ENCODE measurements at regions not wholly inside any gene's neighbourhood (a gene's known extent, or its start where the extent isn't known, plus 50 kb on each side); places are given as distances from the start of the nearest gene placed in this dataset.

- ATAC-seq = no peak
- no peak for DNase-seq
- intact Hi-C loops (cut with DNase I) = no loop called here
Measured at GRCh38 chr16:74184839-74185238, 111.8 kb upstream of the PSMD7 start.

DNA sequence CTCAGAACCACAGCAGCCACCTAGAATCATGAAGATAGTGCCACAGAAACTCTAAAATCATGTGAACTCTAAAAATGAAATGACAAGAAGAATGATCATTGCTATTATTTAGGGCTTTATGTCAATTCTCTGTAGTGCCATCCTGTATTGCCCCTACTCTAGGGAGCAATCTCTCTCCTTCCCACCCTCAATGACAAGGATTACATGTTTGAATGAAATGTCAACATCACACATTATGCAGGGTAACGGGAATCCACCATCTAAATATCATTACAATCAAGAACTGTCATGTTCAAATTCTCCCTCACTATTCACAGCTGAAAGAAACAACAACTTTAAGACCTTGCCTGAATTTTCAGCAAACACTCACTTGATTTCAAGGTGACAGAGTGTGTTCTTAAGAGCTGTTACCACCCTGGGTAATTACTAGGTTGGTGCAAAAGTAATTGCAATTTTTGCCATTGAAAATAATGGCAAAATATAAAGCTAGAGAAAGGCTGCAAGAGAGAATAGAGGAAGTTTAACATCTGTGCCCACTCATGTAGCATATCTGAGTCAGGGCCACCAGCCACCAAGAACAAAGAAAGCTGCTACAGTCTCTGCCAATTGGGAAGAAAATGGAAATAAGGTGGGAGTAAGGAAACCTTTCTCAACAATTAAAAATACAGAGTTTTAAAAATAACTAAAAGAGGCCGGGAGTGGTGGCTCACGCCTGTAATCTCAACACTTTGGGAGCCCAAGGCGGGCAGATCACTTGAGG lies 112.8 kb upstream of the PSMD7 start:
- intact Hi-C loops (cut with DNase I) = no loop called here
- ATAC-seq = no peak
- DNase-seq = no peak

- no peak for DNase-seq
- intact Hi-C loops (cut with DNase I) = no loop called here
- peak in 1 of 2 donors; percentile 63 for ATAC-seq
Measured at GRCh38 chr16:74169687-74170376, 126.8 kb upstream of the PSMD7 start.

GRCh38 chr16:74169066-74169465 lies 127.5 kb upstream of the PSMD7 start:
- DNase-seq (no peak), ATAC-seq (no peak)
- intact Hi-C loops (cut with DNase I) = no loop called here

GRCh38 chr16:74168445-74168844 lies 128.2 kb upstream of the PSMD7 start:
- ATAC-seq (no peak), DNase-seq (no peak)
- intact Hi-C loops (cut with DNase I) = no loop called here

DNA sequence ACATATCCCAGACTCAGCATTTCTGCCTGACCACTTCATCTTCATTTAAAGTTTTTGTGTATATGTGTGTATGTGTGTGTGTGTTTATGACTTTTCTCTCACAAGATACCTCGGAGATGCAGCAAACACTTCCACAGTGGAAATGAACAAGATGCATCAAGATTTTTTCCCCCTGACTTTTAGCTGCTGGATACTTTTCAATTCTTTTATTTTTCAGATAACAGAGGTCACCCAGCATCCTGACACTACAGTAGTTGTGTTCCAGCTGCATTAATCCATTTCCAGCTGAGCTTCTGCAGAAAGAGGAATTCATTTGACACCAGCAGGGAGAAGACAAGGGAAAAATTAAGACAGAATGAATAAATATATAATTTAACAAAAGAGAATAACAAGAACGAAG lies 130.2 kb upstream of the PSMD7 start:
- no peak for DNase-seq
- intact Hi-C loops (cut with DNase I) = no loop called here
- ATAC-seq = no peak

DNA sequence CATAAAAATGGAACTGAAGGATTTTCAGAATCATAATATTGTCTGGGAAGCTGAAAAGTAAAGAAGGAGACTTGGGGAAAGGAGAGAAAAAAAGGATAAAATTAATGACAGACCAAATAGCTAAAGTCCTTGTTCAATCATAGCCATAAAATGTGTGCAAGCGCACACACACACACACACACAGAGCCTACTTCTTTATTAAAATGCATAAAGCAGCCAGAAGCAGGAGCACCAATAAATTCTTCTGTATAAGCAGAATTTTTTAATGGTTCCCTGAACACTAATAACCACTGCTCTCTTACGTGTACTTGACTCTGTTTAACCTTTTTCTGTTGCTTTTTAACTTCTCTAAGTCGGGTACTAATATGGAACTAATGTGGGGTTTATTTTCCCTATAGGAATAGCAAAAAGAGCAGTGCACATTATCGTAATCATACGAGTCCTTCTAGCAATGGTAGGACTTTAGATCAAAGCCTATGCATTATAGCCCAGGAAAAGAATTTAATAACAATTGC lies 131.0 kb upstream of the PSMD7 start:
- DNase-seq (no peak), ATAC-seq (no peak)
- intact Hi-C loops (cut with DNase I) = no loop called here

- ATAC-seq (no peak), DNase-seq (no peak)
- intact Hi-C loops (cut with DNase I) = no loop called here
Measured at GRCh38 chr16:74160759-74161158, 135.9 kb upstream of the PSMD7 start.

DNA sequence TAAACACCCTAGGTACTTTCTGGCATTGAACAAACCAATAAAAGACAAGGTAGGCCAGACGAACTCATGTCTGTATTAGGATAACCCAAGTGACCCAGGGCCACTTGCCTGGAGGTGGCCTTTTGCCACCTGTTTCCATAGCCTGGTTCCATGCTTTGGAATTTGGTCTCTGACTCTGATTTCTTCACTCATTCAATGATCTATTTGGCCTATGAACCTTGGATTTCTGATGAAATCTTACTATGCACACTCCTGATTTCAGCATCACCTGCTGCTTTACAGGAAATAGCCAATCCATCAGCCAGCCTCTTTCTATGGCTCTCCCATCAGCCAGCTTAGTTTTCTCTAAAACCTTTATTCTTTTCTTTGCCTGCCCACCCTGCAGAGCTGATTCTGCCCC lies 142.8 kb upstream of the PSMD7 start:
- DNase-seq (no peak), ATAC-seq (no peak)
- intact Hi-C loops (cut with DNase I) = no loop called here

- DNase-seq = no peak
- intact Hi-C loops (cut with DNase I) = no loop called here
- ATAC-seq = no peak
Measured at GRCh38 chr16:74146643-74147042, 150.0 kb upstream of the PSMD7 start.

- DNase-seq (no peak), ATAC-seq (no peak)
- intact Hi-C loops (cut with DNase I) = no loop called here
Measured at GRCh38 chr16:74143171-74143570, 153.4 kb upstream of the PSMD7 start.

- DNase-seq (no peak), ATAC-seq (no peak)
- intact Hi-C loops (cut with DNase I) = no loop called here
Measured at GRCh38 chr16:74141015-74141414, 155.6 kb upstream of the PSMD7 start.

DNA sequence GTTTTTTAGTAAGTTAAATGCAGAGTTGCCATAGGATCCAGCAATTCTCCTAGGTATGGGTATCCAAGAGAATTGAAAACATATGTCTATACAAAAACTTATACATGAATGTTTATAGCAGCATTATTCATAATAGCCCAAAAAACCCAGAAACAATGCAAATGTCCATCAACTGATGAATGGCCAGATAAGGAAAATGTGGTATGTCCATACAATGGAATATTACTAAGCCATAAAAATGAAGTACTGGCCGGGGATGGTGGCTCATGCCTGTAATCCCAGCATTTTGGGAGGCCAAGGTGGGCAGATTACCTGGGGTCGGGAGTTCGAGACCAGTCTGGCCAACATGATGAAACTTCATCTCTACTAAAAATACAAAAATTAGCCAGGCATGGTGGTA lies 156.1 kb upstream of the PSMD7 start:
- intact Hi-C loops (cut with DNase I) = no loop called here
- DNase-seq = no peak
- ATAC-seq = no peak

- DNase-seq (no peak), ATAC-seq (no peak)
- intact Hi-C loops (cut with DNase I) = no loop called here
Measured at GRCh38 chr16:74123826-74124225, 172.8 kb upstream of the PSMD7 start.

DNA sequence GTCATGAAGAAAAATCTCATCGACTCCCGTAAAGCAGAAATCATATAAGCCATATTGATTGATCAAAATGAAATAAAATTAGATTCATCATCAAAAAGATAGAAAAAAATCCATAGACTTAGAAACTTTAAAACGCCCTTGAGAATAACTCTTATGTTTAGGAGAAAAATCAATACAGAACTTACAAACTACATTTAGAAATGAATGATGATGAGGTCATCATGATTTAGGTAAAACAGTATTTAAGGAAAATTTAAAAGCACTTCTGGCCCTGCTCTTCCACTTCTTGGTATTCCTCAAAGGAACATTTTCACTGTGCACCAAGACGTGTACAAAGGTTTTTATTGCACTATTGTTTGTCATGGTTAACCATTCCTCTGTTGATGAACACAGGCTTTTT lies 173.4 kb upstream of the PSMD7 start:
- ATAC-seq (no peak), DNase-seq (no peak)
- intact Hi-C loops (cut with DNase I) = no loop called here

- DNase-seq (no peak), ATAC-seq (no peak)
- intact Hi-C loops (cut with DNase I) = no loop called here
Measured at GRCh38 chr16:74117798-74118197, 178.8 kb upstream of the PSMD7 start.

GRCh38 chr16:74113545-74113944 lies 183.1 kb upstream of the PSMD7 start:
- intact Hi-C loops (cut with DNase I) = no loop called here
- no peak for DNase-seq
- ATAC-seq = no peak

- no peak for ATAC-seq
- DNase-seq = no peak
- intact Hi-C loops (cut with DNase I) = no loop called here
Measured at GRCh38 chr16:74111456-74111982, 185.1 kb upstream of the PSMD7 start.

DNA sequence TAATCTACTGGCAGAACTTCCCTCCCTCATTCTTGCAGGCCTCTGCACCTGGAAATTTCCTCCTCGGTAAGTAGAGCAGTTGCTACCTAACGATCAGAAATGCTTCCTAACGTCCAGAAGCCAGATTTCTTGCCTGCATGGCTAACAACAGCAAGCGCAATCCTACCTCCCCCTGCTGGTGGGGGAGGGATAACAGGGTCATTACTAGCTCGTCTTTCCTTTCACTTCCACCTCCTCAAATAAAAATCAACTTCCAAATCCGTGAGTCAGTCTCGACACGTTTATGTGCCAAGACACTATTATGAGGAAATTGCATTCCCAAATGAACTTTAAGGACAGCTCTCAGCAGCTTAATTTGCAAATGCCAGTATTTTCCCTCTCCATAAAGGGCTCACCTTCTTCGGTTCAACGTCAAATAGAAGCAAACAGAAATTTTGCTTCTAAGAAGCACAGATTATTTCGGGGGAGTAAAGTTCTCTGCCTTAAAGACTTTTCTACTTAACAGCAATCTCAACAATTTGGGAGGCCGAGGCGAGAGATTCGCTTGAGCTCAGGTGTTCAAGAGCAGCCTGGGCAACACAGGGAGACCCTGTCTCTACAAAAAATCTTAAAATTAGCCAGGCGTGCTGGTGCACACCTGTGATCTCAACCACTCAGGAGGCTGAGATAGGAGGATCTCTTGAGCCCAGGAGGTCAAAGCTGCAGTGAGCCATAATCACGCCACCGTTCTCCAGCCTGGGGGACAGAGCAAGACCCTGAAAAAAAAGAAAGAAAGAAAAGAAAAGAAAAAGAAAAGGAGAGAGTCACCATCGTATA lies 188.6 kb upstream of the PSMD7 start:
- intact Hi-C loops (cut with DNase I) = no loop called here
- ATAC-seq (peak in 1 of 2 donors; percentile 37), DNase-seq (no peak)

GRCh38 chr16:74104022-74104421 lies 192.6 kb upstream of the PSMD7 start:
- ATAC-seq (no peak), DNase-seq (no peak)
- intact Hi-C loops (cut with DNase I) = no loop called here
